Activated naive CD4-positive, alpha-beta T cell (primary cell): ENCODE measurements at regions not wholly inside any gene's neighbourhood (a gene's known extent, or its start where the extent isn't known, plus 50 kb on each side); places are given as distances from the start of the nearest gene placed in this dataset.

Experiments used
- DNase-seq, 4 experiments: peaks; one replicate each; lab custom pipeline; 2025; lab: John Stamatoyannopoulos, UW

DNA sequence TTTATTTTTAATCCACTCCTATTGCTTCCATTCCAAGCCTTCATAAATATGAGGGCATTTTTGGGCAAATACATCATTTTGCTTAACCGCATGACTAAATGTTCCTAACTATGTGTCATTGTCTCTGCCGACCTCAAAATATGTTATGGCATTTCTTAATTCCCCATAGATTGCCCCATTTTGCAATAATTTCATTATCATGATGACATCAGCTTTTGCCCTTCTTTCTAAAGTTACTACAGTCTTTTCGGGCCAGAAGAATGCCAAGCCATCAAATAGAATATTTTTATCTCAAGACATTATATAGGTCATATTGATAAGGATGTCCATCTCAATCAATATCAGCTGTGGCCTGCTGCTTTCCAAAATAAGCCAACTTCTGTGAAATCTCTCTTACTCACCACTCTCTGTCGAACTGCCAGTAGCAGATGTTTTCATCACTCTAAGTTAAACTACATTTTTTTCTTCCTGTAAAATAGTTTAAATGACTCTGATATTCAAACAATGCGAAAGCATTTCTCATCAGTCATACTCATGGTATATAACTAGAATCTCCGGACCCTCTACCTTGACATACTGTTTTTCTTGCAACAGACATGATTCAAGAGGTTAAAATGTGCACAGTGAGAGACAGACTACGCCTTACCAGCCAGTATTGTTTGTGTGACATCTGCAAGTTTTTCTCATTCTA, 1254.6 kb upstream of the CELF2 start:
- no peak for DNase-seq

DNA sequence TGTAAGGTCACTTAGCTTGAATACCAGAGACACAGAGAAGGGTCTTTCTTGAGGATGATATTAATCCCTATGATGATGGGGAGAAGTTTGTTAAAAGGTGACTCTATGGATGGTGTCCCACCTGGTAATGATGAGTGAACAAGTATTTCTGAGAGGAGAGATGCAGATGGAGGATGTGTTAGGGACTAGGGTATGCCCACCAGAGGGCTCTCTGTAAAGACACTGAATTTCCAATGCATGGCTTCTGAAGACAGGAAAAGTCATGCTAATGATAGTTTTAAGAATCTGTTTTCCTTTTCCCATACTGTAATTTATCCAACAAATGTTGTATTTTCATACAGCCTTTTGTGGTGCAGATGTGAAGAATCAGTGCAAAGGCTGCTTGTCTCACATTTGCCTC, 1250.9 kb upstream of the CELF2 start:
- DNase-seq: no peak

DNA sequence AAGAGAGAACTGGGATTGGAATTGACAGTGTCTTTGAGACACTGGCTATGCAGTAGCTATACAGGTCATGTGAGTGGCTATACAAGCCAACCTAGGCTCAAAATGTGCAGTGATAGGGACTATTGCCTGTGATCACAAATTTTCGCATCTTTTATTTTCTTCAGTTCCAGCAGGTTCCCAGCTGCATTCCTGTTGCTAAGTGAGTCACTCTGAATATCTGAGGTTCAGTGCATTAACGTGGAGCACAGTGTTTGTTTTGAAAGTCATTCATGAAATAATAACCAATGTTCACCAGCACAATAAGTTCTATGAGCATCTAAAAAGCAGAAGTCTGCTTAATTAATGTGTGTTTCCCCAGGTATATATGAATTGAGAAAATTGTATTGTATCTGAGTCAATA, 1236.0 kb upstream of the CELF2 start:
- no peak for DNase-seq

DNA sequence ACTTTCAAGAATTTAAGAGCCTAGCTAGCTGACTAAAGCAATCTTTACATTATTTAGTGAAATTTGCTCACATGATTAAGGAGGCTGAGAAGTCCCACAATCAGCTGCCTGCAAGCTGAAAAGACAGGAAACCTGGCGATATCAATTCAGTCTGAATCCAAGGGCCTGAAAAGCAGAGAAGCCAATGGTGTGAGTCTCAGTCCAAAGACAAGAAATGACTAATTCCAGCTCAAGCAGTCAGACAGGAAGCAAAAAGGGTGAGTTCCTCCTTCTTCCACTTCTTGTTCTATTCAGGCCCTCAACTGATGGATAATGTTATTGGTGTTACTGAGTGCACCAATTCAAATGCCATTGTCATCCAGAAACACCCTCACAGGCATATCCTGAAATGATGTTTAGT, 1231.6 kb upstream of the CELF2 start:
- DNase-seq: no peak

DNA sequence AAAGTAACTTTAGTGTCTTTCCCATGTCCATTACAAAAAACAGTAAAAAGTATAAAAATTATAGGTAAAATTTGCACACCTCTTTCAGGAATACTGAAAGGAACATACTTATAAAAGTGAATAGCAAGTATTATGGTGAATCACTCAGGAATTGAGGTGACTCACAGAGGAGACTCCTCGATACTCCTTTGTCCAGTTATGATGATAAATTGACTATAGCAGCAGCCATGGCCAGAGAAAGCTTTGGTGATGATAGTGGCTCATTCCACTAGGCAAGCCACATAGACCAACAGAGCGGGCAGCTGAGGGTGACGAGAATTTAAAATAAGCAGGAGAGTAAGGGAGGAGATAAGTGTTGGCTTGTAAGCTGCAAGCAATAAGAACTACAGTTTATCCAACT, 1231.1 kb upstream of the CELF2 start:
- DNase-seq: no peak

DNA sequence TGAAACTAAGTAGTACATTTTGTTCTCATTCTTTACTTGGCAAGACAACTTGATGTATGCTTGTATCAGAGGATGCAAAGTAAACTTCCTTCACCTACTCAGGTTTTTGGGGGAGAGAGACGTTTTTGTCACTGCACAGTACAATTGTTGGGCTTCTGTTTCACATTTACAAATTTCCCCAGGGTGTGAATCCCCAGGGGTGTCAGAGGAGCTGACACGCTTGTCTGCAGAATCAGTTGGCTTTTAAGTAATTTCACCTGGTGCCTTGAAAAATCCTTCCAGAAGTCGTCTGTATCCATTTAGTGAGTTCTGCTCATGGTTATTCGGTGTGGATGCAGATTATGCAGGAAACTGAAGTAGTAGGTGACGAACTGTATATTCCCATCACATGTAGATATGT, 1227.7 kb upstream of the CELF2 start:
- no peak for DNase-seq

DNA sequence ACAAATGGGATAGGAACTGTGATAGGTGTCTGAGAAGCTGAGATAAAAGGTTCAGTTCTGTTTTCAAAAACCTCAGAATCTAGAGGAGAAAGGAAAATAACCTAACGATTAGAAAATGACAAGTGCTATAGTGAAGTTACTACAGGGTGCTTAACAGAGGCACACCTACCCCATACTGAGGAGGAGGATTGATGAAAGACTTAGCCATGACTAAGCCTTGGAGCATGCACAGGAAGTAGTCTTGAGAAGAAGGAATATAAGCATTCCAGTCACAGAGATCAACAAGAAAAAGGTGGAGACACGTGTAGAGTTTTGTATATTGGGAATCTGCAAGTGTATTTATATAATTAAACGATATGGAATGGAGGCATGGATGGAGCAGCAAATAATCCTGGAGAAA, 1225.5 kb upstream of the CELF2 start:
- no peak for DNase-seq

DNA sequence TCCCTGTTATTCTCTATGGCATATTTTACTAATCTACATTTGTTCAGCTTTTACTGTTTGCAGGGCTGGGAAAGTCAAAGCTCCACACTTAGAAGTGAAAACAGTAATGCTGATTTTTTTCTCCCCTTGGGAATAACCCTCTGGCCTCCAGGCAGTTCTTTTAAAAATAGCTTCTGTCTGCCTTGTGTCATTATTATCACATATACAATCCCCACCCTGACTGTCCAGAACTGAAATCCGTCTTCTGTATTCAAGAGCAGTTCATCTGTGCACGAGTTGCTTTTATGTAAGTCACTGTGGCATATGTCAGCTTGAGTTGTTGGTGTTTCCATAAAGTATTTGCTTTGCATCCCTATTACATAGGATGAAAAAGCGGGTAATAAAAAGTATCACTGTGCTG, 1221.1 kb upstream of the CELF2 start:
- no peak for DNase-seq

DNA sequence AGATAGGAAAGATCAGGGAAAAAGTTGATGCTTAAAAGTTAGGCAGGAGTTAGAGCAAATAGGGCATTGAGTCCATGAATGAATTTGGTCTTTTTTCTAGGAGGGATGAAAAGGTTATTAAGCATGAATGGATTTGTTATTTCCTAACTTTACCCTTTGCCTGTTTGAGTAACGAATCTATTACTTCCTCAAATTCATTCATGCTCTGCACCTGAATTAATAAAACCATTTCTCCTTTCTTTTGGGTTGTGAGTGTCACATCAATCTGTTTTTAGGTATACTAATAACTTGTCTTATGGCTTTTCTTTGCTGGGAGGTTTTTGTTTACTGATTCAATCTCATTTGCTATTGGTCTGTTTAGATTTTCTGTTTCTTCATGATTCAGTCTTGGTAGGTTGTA, 1217.7 kb upstream of the CELF2 start:
- DNase-seq: no peak

DNA sequence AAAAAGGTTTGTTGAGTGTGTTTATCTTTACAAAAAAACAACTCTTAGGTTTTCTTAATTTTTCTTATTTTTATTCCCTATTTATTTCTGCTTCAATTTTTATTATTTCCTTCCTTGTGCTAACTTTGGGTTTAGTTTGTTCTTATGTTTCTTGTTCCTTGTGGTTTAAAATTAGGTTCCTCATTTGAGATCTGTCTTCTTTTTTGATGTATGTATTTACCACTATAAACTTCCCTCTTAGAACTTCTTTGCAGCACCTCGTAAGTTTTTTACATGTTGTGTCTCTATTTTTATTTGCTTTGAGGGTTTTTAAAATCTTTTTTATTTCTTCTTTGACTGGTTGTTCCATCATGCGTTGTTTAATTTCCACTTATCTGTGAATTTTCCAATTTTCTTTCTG, 1217.1 kb upstream of the CELF2 start:
- DNase-seq: no peak

DNA sequence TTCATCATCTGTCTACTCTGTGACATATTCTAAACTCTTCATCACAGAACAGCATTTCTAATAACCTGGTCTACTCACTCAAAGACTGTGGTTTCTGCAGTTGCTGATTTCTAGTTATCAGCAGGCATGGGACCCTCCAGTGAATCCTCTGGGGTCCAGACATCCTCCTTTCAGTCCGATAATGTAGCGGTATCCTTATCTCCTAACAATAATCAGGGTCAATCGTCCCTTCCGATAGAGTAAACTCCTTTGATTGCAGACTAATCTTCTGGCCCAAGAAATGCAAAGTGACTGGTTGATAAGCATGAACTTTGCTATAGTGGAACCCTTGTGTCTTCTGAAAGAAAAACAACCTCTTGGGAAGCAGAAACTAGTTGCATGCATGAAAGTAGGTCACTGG, 1209.8 kb upstream of the CELF2 start:
- no peak for DNase-seq

DNA sequence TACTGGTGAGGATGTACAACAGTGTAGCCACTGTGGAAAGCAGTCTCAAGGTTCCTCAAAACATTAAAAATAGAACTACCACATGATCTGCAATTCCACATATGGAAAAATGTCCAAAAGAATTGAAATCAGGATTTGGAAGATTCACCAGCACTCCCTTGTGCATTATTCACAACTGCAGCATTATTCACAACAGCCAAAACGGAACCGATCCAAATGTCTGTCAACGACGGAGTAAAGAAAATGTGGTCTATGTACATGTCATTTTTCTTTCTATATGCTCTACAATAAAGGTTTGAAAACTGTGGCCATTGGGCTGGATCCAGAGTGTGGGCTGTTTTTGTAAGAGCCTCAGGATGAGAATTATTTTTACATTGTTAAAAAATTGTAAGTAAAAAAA, 1206.1 kb upstream of the CELF2 start:
- DNase-seq: no peak

DNA sequence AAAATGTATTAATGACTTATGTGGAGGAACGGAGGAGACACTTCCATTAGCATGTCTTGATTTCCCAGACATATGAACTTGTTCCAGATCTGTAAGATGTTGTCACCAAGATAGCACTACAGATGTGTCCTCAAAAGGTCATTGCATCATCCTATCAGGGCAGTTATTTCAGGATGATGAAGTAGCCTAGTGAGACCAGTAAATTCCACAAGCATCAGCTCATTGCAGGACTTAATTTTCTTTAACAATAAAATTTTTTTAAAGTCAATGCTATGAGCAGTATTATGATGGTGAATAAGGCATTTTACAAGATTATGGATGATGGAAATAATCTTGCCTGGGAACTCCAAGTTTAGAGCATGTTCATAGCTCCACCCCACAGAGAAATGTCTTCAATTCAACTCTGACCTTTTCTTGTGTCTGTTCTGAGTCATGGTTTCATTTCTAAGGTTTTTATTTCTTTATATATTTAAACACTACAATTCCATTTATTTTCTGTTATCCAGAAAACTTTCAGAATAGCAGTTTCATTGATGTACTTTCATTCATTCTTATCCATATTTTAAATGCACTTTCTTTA, 1203.3 kb upstream of the CELF2 start:
- DNase-seq: no peak

DNA sequence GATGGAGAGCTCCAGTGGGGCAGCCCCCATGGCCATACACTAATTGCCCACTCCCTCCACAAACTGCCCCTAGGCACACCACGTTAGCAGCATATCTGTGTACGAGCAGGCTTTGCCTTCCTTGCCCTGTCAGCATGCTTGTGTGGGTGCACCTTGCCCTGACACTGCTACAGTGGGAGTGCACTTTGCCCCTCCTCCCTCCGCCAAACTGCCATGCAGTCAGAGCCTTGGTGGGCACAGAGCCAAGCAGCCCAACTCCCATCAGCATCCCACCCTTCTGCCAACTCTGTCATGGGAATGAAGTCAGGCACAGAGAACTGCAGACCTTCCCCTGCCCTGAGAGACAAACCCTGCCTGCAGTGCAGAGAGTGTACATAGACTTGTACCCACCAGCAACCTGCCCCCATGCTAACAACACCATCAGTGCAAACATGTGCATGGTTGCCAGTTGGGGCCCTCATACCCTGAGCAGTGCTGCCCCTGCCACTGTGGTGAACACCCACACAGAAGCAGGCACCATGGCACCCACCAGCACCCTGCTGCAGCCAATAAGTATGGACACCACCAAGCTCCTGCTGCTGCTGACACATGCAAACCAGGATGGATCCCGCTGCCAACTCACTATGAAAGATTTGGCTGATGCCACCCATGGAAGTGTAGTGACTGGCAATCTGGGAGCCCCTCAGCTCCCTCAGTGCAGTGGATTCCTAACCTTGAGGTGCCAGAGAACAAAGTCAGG, 1197.7 kb upstream of the CELF2 start:
- no peak for DNase-seq

DNA sequence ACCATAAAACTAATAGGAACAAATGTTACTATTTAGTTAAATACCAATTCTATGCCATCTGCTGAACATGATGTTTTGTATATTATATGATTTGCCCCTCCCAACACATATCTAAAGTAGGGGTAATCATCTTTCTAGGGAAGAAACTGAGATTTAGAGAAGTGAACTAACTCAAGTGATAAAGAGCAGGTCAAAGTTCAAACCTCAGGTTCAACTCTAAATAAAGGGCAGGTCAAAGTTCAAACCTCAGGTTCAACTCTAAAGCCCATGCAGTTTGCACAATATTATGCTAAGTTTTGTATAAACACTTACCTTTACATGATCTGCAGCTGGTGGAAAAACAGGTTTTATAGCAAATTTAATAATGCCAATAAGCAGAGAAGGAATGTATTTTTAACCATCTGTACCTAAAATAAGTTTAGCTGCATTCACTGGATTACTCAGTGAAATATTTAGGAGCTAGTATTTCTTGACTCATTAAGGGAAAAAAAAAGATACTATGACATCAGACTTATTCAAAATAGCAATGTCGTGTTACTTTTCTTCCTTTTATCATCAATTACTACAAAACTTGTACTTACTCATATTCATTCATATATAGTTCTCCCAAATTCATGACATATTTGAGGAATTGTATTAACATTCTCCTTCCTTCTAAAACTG, 1194.3 kb upstream of the CELF2 start:
- no peak for DNase-seq

DNA sequence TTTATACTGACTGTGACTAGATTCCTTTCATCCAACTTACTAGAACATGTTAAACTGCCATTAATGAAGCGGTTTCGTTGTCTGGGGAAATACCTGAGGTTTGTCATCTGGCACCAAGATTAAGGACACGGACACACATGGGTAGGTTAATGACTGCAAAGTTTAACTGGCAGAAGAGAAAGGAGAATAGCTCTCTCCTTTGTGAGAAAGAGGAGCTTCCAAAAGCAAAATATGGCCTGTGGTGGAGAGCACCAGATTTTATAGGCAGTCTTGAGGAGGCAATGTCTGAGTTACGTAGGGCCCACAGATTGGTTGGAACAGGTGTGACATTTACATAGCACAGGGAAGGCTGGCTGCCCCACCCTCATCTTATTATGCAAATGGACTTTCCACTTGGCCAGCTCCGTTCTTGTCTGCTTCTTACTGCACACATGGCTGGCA, 1193.0 kb upstream of the CELF2 start:
- no peak for DNase-seq

DNA sequence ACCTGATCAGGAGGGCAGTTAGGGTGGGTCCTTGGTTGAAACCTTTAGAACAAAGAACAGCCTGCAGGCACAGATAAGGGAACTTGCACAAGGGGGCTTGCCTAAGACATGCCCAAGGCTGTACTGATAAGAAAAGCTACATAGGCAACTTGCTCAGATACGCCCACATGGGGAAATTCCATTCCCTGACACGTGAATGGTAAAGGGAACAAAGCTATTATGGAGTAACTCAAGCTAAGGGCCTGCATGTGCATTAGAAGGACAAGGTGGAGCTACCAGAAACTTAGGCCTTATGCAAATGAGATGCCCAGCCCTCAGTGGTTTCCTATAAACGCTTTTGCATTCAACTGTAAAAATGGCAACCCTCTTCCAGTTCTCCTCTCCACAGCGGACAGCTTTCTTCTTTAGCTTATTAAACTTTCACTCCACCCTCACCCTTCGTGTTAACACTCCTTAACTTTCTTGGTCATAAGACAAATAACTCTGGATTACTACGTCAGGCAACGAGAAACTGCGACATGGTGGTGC, 1192.1 kb upstream of the CELF2 start:
- no peak for DNase-seq

DNA sequence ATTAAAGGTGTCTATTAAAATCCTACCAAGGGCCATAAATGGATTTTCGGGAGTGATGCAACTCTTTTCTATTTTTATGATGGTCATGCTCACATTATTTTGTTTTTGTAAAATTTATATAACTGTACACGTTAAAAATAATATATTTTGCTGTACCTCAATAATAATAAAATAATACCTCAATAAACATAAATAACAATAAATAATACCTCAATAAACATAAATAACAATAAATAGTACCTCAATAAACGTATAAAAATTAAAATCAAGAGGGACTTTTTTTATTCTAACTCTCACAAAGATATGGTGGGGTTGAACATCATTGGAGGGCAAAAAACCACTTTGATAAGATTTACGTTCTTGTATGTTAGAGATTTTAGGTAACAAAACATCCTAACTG, 1189.6 kb upstream of the CELF2 start:
- no peak for DNase-seq

DNA sequence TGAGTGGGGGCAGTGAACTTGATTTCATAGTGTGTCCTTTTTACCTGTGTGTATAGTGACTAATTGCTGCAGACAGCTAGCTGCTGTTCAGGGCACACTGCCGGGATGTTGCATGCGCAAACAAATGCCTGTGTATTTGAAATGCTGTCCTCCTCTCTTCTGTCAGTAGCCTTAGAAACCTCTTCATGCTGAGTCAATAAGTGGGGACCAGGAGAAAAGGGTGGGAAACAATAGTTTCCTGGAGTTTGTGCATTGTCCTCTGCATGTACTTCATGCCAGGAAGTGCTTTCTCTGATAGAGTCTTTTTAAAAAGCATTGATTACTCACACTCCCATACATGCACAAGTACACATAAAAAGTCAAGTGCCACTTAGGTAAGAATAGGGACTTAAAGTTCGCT, 1183.7 kb upstream of the CELF2 start:
- DNase-seq: no peak

DNA sequence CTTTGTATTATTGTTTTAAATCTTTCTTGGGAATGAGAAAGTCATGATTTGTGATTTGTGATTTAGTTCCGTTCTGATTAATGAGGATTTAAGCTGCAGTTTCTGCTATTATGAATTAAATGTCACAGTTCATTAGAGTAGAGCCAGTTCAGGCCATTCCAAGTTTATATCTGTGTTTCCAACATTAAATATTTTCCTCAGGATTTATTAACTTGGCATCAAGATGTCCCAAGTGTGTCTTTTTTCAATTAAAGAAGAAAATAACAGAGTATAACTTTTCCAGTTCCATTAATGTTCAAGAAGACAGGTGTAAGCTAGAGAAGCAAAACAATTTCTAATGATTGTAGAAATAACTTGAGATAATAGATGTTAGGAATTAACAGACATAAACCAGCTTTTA, 1183.2 kb upstream of the CELF2 start:
- DNase-seq: no peak

DNA sequence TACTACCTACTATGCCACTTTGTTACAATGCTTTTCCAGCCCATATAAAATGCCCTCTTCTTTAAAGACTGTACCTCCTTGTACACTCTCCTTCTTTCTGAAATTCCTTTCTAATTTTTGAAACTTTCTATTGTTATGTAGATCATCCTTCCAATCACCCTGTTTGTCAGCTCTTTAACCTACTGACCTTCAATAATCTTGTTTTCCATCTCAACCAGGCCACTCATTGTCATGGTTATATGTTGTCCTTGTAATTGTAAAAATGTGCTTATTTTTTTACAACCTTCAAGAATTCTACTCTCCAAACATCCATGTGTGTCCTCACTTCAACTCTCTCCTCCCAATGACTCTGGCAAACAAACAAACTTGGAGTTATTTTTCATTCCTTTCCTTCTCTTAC, 1172.6 kb upstream of the CELF2 start:
- no peak for DNase-seq

DNA sequence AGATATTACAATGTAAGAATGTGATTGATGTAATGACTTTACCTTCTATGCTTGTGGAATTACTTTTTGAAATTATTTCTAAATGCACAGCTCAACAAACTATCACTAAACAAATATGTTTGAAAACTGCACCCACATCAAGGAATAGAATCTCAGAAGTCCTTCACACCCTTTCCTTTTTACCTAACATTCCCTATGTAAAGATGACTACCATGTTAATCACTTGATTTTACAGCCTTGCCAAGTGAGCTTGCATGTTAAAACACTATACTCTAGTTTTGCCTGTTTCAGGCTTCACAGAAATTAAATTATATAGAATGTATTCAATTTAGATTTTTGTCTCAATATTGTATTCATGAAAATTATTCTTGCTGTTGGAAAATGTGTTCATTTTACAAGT, 1169.4 kb upstream of the CELF2 start:
- no peak for DNase-seq

DNA sequence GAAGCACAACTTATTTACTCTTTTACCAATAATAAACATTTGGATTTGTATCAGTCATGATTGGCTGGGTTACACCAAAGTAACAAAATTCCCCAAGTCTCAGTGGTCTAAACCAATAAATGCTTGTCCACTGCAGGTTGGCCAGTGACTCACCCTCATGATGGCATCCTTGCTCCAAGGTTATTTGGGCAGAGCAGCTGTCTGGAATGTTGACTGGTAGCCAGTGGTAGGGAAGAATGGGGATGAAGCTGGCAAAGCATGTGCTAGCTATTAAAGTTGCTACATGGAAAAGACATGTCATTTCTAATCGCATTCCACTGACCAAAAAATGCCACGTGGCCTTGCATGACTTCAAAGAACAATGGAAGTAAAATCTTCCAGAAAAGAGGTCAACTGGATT, 1168.7 kb upstream of the CELF2 start:
- no peak for DNase-seq
